ENCODE measurements at regions not wholly inside any gene's neighbourhood (a gene's known extent, or its start where the extent isn't known, plus 50 kb on each side); places are given as distances from the start of the nearest gene placed in this dataset.
A peak's percentile ranks its signal among the peaks of the same experiment; 100 is the strongest.

- no peak for TF ChIP-seq FOSL2 (IDR thresholded peaks at IDR 0.05; ENCODE audit: borderline replicate concordance, low read depth)
- no peak for TF ChIP-seq FOXJ3 (CRISPR knock-in tag; IDR thresholded peaks at IDR 0.05)
- TF ChIP-seq SMC3 (IDR thresholded peaks at IDR 0.05; ENCODE audit: low read depth, low read length), result no peak
- no peak for TF ChIP-seq CHD2 (IDR thresholded peaks at IDR 0.05; ENCODE audit: low read length, partially characterized antibody)
- TF ChIP-seq TEAD4 (IDR thresholded peaks at IDR 0.05; ENCODE audit: borderline replicate concordance, insufficient read depth), result no peak
- TF ChIP-seq USF2 (IDR thresholded peaks at IDR 0.05; ENCODE audit: borderline replicate concordance, low read depth, low read length), result no peak
- TF ChIP-seq TCF12 (IDR thresholded peaks at IDR 0.05), result no peak
These were observed 94.9 kb downstream of the RASSF10 start (continued) for GRCh38 chr11:13103962-13104554.

- H3K36me3 ChIP-seq (replicated peaks in 1 of 2; ENCODE audit: control insufficient read depth in 1 of 2, insufficient read depth in 2 of 2, low read length in 1 of 2), result no peaks in the 10 kb centered on the region
- 60% methylated on average over 5 of the region's 5 CpGs for WGBS (ENCODE audit: low lambda C conversion rate)
- no peaks in the 10 kb centered on the region for H3K9me3 ChIP-seq
- H3K9me2 ChIP-seq, result no peaks in the 10 kb centered on the region
- CTCF ChIA-PET, result interaction anchor here (0.6 to 1.2 kb wide), 3 partner anchors 8 to 540 kb away, joined by 3 read pairs; no protein-coding TSS in a partner anchor
- no peak overlapping the region for H3K4me3 ChIP-seq (ENCODE audit: low read depth in 2 of 2, low read length in 1 of 2)
- H3F3A ChIP-seq (replicated peaks; ENCODE audit: insufficient read depth), result no peaks in the 10 kb centered on the region
- DNase-seq, result no peak
- H4K20me1 ChIP-seq (ENCODE audit: insufficient read depth), result no peaks in the 10 kb centered on the region
- no peak overlapping the region for H2AFZ ChIP-seq (ENCODE audit: low read depth)
- H3K4me2 ChIP-seq, result no peak overlapping the region
- no peak for TF ChIP-seq ELF1 (IDR thresholded peaks at IDR 0.05)
- no peak for TF ChIP-seq POLR2AphosphoS5 (IDR thresholded peaks at IDR 0.05; ENCODE audit: low read depth, low read length)
- H3K9ac ChIP-seq, result no peak overlapping the region
- POLR2A ChIA-PET, result no interaction called here
- peaks cover 0 to 8% of the 10 kb centered on the region in 2 experiments; a peak in 1 of 4 replicates for H3K4me1 ChIP-seq (ENCODE audit: control insufficient read depth in 1 of 2, insufficient read depth in 2 of 2, low read depth in 1 of 2, low read length in 1 of 2)
- H3K27me3 ChIP-seq (ENCODE audit: insufficient read depth), result peaks cover 9% of the 10 kb centered on the region; the same call in 1 of the 2 replicates
- H3K79me2 ChIP-seq (ENCODE audit: insufficient read depth), result no peaks in the 10 kb centered on the region
- peak overlapping the region in 1 of 2 experiments; percentile 40; a peak in 1 of 4 replicates for H3K27ac ChIP-seq (ENCODE audit: low read depth in 2 of 2, low read length in 1 of 2)
These were observed 95.6 kb downstream of the RASSF10 start for GRCh38 chr11:13104619-13105236.

GRCh38 chr11:13105237-13105844, 96.2 kb downstream of the RASSF10 start:
- no peak overlapping the region for H3K4me2 ChIP-seq
- H3K27ac ChIP-seq (ENCODE audit: low read depth in 2 of 2, low read length in 1 of 2), result peak overlapping the region in 1 of 2 experiments; percentile 40; a peak in 1 of 4 replicates
- peaks cover 0 to 8% of the 10 kb centered on the region in 2 experiments; a peak in 1 of 4 replicates for H3K4me1 ChIP-seq (ENCODE audit: control insufficient read depth in 1 of 2, insufficient read depth in 2 of 2, low read depth in 1 of 2, low read length in 1 of 2)
- H3K9ac ChIP-seq, result no peak overlapping the region
- no peaks in the 10 kb centered on the region for H4K20me1 ChIP-seq (ENCODE audit: insufficient read depth)
- no peaks in the 10 kb centered on the region for H3K36me3 ChIP-seq (replicated peaks in 1 of 2; ENCODE audit: control insufficient read depth in 1 of 2, insufficient read depth in 2 of 2, low read length in 1 of 2)
- no peaks in the 10 kb centered on the region for H3K79me2 ChIP-seq (ENCODE audit: insufficient read depth)
- ChIA-PET CTCF (interaction anchor here (0.7 to 1.0 kb wide), 2 partner anchors 78 to 540 kb away, joined by 3 read pairs; no protein-coding TSS in a partner anchor), POLR2A (no interaction called here)
- H3K9me2 ChIP-seq, result no peaks in the 10 kb centered on the region
- 29% methylated on average over 4 of the region's 4 CpGs for WGBS (ENCODE audit: low lambda C conversion rate)
- H3F3A ChIP-seq (replicated peaks; ENCODE audit: insufficient read depth), result no peaks in the 10 kb centered on the region
- TF ChIP-seq GATA2 (CRISPR knock-in tag; IDR thresholded peaks at IDR 0.05) (peak; percentile 71), USF1 (IDR thresholded peaks at IDR 0.05; ENCODE audit: borderline replicate concordance, low read depth) (no peak), EP300 (IDR thresholded peaks at IDR 0.05; ENCODE audit: borderline replicate concordance in 1 of 2, low read depth in 1 of 2, low read length in 1 of 2) (0 out of 4 replicates have a peak, but pooled peaks of 1 of the 2 experiments have one; percentile 20), NFIC (IDR thresholded peaks at IDR 0.05; ENCODE audit: borderline replicate concordance) (peak; percentile 25; the same call in 1 of the 2 replicates)
- H3K9me3 ChIP-seq, result no peaks in the 10 kb centered on the region
- H3K4me3 ChIP-seq (ENCODE audit: low read depth in 2 of 2, low read length in 1 of 2), result no peak overlapping the region
- H2AFZ ChIP-seq (ENCODE audit: low read depth), result no peak overlapping the region
- peaks cover 9% of the 10 kb centered on the region; the same call in 1 of the 2 replicates for H3K27me3 ChIP-seq (ENCODE audit: insufficient read depth)
- peak; percentile 41 for DNase-seq

Measured in SK-N-SH (cell line).